Activated CD8-positive, alpha-beta memory T cell treated with anti-CD3 and anti-CD28 coated beads, Interleukin-2, amount 10 ng/mL, durations not matched to agents 7 days and 5 days (primary cell): ENCODE measurements at regions not wholly inside any gene's neighbourhood (a gene's known extent, or its start where the extent isn't known, plus 50 kb on each side); places are given as distances from the start of the nearest gene placed in this dataset.
"Not testable (repeated sequence)": the region's sequence is repeated elsewhere in the genome, so short reads cannot be mapped to it uniquely, and the experiment has no call there.

Experiments
- ATAC-seq: fragments of 150-1000 bp; cut with Tn5 transposase; one replicate; pipeline ENCODE4 v1.10.0; 2021; ENCODE audit warnings: moderate library complexity
- CTCF ChIA-PET: fragments of 350-600 bp; sonication (Branson Sonifier 250); formaldehyde crosslinking; loops from one replicate; lab custom pipeline; 2021; ENCODE audit warnings: antibody characterized with exemption; lab: Charles Lee
- DNase-seq: peaks from one replicate; pipeline ENCODE4 v3.0.0-alpha.2; 2020
- H3K27ac Mint-ChIP-seq: one replicate; pipeline ENCODE4 v1.8.0; 2021; ENCODE audit warnings: mild to moderate bottlenecking, mixed read lengths
- H3K27me3 Mint-ChIP-seq: one replicate; pipeline ENCODE4 v1.8.0; 2021; ENCODE audit warnings: mixed read lengths
- H3K36me3 Mint-ChIP-seq: one replicate; pipeline ENCODE4 v1.8.0; 2021; ENCODE audit warnings: mild to moderate bottlenecking, mixed read lengths
- H3K4me1 Mint-ChIP-seq: one replicate; pipeline ENCODE4 v1.8.0; 2021; ENCODE audit warnings: mixed read lengths
- H3K4me3 Mint-ChIP-seq: one replicate; pipeline ENCODE4 v1.8.0; 2021; ENCODE audit warnings: mild to moderate bottlenecking, moderate library complexity, mixed read lengths
- H3K9me3 Mint-ChIP-seq: one replicate; pipeline ENCODE4 v1.8.0; 2022; ENCODE audit warnings: low read depth, mixed read lengths

GRCh38 chr4:186775902-186776301 lies 52.2 kb upstream of the FAT1 start:
- Mint-ChIP-seq H3K27me3 (no peaks in the 10 kb centered on the region), H3K4me1 (no peaks in the 10 kb centered on the region), H3K36me3 (no peaks in the 10 kb centered on the region), H3K27ac (no peak overlapping the region), H3K4me3 (no peak overlapping the region), H3K9me3 (peaks cover 12% of the 10 kb centered on the region)
- ATAC-seq (no peak), DNase-seq (no peak)
- CTCF ChIA-PET: no interaction called here

- Mint-ChIP-seq H3K27ac (no peak overlapping the region), H3K4me1 (no peaks in the 10 kb centered on the region), H3K4me3 (no peak overlapping the region), H3K9me3 (peaks cover 10% of the 10 kb centered on the region), H3K27me3 (no peaks in the 10 kb centered on the region), H3K36me3 (no peaks in the 10 kb centered on the region)
- CTCF ChIA-PET: no interaction called here
- ATAC-seq (no peak), DNase-seq (no peak)
Observed at GRCh38 chr4:186778134-186778533, 54.5 kb upstream of the FAT1 start.

- ATAC-seq (no peak), DNase-seq (no peak)
- Mint-ChIP-seq H3K27ac (no peak overlapping the region), H3K4me1 (no peaks in the 10 kb centered on the region), H3K36me3 (no peaks in the 10 kb centered on the region), H3K4me3 (no peak overlapping the region), H3K9me3 (peaks cover 6% of the 10 kb centered on the region), H3K27me3 (no peaks in the 10 kb centered on the region)
- CTCF ChIA-PET: no interaction called here
Observed at GRCh38 chr4:186780291-186781031, 56.8 kb upstream of the FAT1 start.

- H3K4me3 Mint-ChIP-seq: no peak overlapping the region
- CTCF ChIA-PET: no interaction called here
- H3K4me1 Mint-ChIP-seq: no peaks in the 10 kb centered on the region
- H3K9me3 Mint-ChIP-seq: peaks cover 5% of the 10 kb centered on the region
- no peaks in the 10 kb centered on the region for H3K36me3 Mint-ChIP-seq
- H3K27ac Mint-ChIP-seq: no peak overlapping the region
- ATAC-seq (no peak), DNase-seq (no peak)
- H3K27me3 Mint-ChIP-seq: no peaks in the 10 kb centered on the region
Observed at GRCh38 chr4:186781032-186781917, 57.6 kb upstream of the FAT1 start.

GRCh38 chr4:186782302-186782701 lies 58.6 kb upstream of the FAT1 start:
- H3K36me3 Mint-ChIP-seq: no peaks in the 10 kb centered on the region
- H3K4me3 Mint-ChIP-seq: no peak overlapping the region
- DNase-seq (no peak), ATAC-seq (no peak)
- H3K27ac Mint-ChIP-seq: no peak overlapping the region
- H3K9me3 Mint-ChIP-seq: peaks cover 5% of the 10 kb centered on the region
- no peaks in the 10 kb centered on the region for H3K4me1 Mint-ChIP-seq
- CTCF ChIA-PET: no interaction called here
- no peaks in the 10 kb centered on the region for H3K27me3 Mint-ChIP-seq

GRCh38 chr4:186787536-186787935 lies 63.9 kb upstream of the FAT1 start:
- no peaks in the 10 kb centered on the region for H3K27me3 Mint-ChIP-seq
- H3K27ac Mint-ChIP-seq: no peak overlapping the region
- no peaks in the 10 kb centered on the region for H3K4me1 Mint-ChIP-seq
- no peaks in the 10 kb centered on the region for H3K36me3 Mint-ChIP-seq
- ATAC-seq (no peak), DNase-seq (no peak)
- H3K9me3 Mint-ChIP-seq: no peaks in the 10 kb centered on the region
- CTCF ChIA-PET: no interaction called here
- H3K4me3 Mint-ChIP-seq: no peak overlapping the region

- DNase-seq: no peak
- Mint-ChIP-seq H3K4me3 (no peak overlapping the region), H3K27ac (no peak overlapping the region), H3K4me1 (no peaks in the 10 kb centered on the region), H3K9me3 (no peaks in the 10 kb centered on the region), H3K36me3 (no peaks in the 10 kb centered on the region), H3K27me3 (no peaks in the 10 kb centered on the region)
- no peak for ATAC-seq
- CTCF ChIA-PET: no interaction called here
Observed at GRCh38 chr4:186789651-186790050, 66.0 kb upstream of the FAT1 start.

GRCh38 chr4:186790630-186791029 lies 67.0 kb upstream of the FAT1 start:
- H3K27ac Mint-ChIP-seq: no peak overlapping the region
- DNase-seq: no peak
- H3K27me3 Mint-ChIP-seq: no peaks in the 10 kb centered on the region
- no peak overlapping the region for H3K4me3 Mint-ChIP-seq
- H3K4me1 Mint-ChIP-seq: no peaks in the 10 kb centered on the region
- H3K9me3 Mint-ChIP-seq: peaks cover 2% of the 10 kb centered on the region
- CTCF ChIA-PET: no interaction called here
- ATAC-seq: no peak
- H3K36me3 Mint-ChIP-seq: no peaks in the 10 kb centered on the region

GRCh38 chr4:186792728-186793366 lies 69.2 kb upstream of the FAT1 start:
- Mint-ChIP-seq H3K27ac (no peak overlapping the region), H3K4me3 (no peak overlapping the region), H3K36me3 (no peaks in the 10 kb centered on the region), H3K4me1 (no peaks in the 10 kb centered on the region), H3K9me3 (peaks cover 2% of the 10 kb centered on the region), H3K27me3 (no peaks in the 10 kb centered on the region)
- CTCF ChIA-PET: no interaction called here
- no peak for ATAC-seq
- DNase-seq: no peak

- Mint-ChIP-seq H3K4me3 (no peak overlapping the region), H3K4me1 (no peaks in the 10 kb centered on the region), H3K27me3 (no peaks in the 10 kb centered on the region), H3K36me3 (no peaks in the 10 kb centered on the region), H3K9me3 (peaks cover 2% of the 10 kb centered on the region), H3K27ac (no peak overlapping the region)
- CTCF ChIA-PET: no interaction called here
- ATAC-seq (no peak), DNase-seq (no peak)
Observed at GRCh38 chr4:186798951-186799659, 75.4 kb upstream of the FAT1 start.

- Mint-ChIP-seq H3K27me3 (no peaks in the 10 kb centered on the region), H3K27ac (no peak overlapping the region), H3K9me3 (no peaks in the 10 kb centered on the region), H3K36me3 (no peaks in the 10 kb centered on the region), H3K4me3 (no peak overlapping the region), H3K4me1 (no peaks in the 10 kb centered on the region)
- ATAC-seq (no peak), DNase-seq (no peak)
- CTCF ChIA-PET: no interaction called here
Observed at GRCh38 chr4:186805020-186805820, 81.6 kb upstream of the FAT1 start.

GRCh38 chr4:186805917-186806316 lies 82.3 kb upstream of the FAT1 start:
- ATAC-seq, H3K27ac Mint-ChIP-seq, H3K4me1 Mint-ChIP-seq, H3K36me3 Mint-ChIP-seq, H3K27me3 Mint-ChIP-seq, DNase-seq, CTCF ChIA-PET, H3K4me3 Mint-ChIP-seq, H3K9me3 Mint-ChIP-seq: not testable (repeated sequence)
